DMS53 treated with DMSO at 0.1 percent for 48 hours (cell line): ENCODE measurements at regions not wholly inside any gene's neighbourhood (a gene's known extent, or its start where the extent isn't known, plus 50 kb on each side); places are given as distances from the start of the nearest gene placed in this dataset.
"Not testable (repeated sequence)": the region's sequence is repeated elsewhere in the genome, so short reads cannot be mapped to it uniquely, and the experiment has no call there.

Source experiments
- DNase-seq: peaks from one replicate; lab custom pipeline; 2025; ENCODE audit not compliant: unreplicated experiment; lab: John Stamatoyannopoulos, UW

GRCh38 chr3:6066868-6067578, 793.9 kb upstream of the GRM7 start:
- not testable (repeated sequence) for DNase-seq

GRCh38 chr3:6074952-6075351, 786.0 kb upstream of the GRM7 start:
- DNase-seq, result no peak

GRCh38 chr3:6078436-6078835, 782.5 kb upstream of the GRM7 start:
- DNase-seq, result no peak

- DNase-seq, result no peak
These were observed 781.9 kb upstream of the GRM7 start for GRCh38 chr3:6079011-6079410.

- DNase-seq, result no peak
These were observed 781.2 kb upstream of the GRM7 start for GRCh38 chr3:6079561-6080179.

GRCh38 chr3:6088433-6088832, 772.5 kb upstream of the GRM7 start:
- DNase-seq, result no peak

- no peak for DNase-seq
These were observed 771.1 kb upstream of the GRM7 start for GRCh38 chr3:6089780-6090179.

GRCh38 chr3:6091262-6091661, 769.7 kb upstream of the GRM7 start:
- DNase-seq, result no peak

- no peak for DNase-seq
These were observed 765.9 kb upstream of the GRM7 start for GRCh38 chr3:6095006-6095405.

GRCh38 chr3:6097021-6097420, 763.9 kb upstream of the GRM7 start:
- DNase-seq, result no peak

- DNase-seq, result no peak
These were observed 763.4 kb upstream of the GRM7 start for GRCh38 chr3:6097556-6097955.

- DNase-seq, result no peak
These were observed 762.3 kb upstream of the GRM7 start for GRCh38 chr3:6098516-6099157.

- DNase-seq, result no peak
These were observed 761.3 kb upstream of the GRM7 start for GRCh38 chr3:6099458-6100075.

- no peak for DNase-seq
These were observed 755.7 kb upstream of the GRM7 start for GRCh38 chr3:6105187-6105586.

GRCh38 chr3:6108957-6109356, 752.0 kb upstream of the GRM7 start:
- DNase-seq, result no peak

- no peak for DNase-seq
These were observed 750.5 kb upstream of the GRM7 start for GRCh38 chr3:6110451-6110850.

GRCh38 chr3:6112546-6112945, 748.4 kb upstream of the GRM7 start:
- DNase-seq, result no peak

GRCh38 chr3:6113338-6113737, 747.6 kb upstream of the GRM7 start:
- DNase-seq, result no peak

GRCh38 chr3:6119367-6119766, 741.5 kb upstream of the GRM7 start:
- DNase-seq, result no peak

GRCh38 chr3:6120786-6121185, 740.1 kb upstream of the GRM7 start:
- no peak for DNase-seq

- no peak for DNase-seq
These were observed 736.0 kb upstream of the GRM7 start for GRCh38 chr3:6124875-6125274.

- no peak for DNase-seq
These were observed 735.4 kb upstream of the GRM7 start for GRCh38 chr3:6125520-6125919.
